ENCODE measurements at regions not wholly inside any gene's neighbourhood (a gene's known extent, or its start where the extent isn't known, plus 50 kb on each side); places are given as distances from the start of the nearest gene placed in this dataset.

- 79 to 84% (median 81%) methylated on average over 11 of the region's 11 CpGs for WGBS, 4 donors
- Histone ChIP-seq H3K9me3 (replicated peaks in 1 of 3) (no peaks in the 10 kb centered on the region), H3K4me3 (no peak overlapping the region), H3K27ac (no peak overlapping the region), H3K36me3 (replicated peaks in 1 of 2) (no peaks in the 10 kb centered on the region), H3K4me1 (replicated peaks in 1 of 2) (no peaks in the 10 kb centered on the region), H3K27me3 (no peaks in the 10 kb centered on the region)
- intact Hi-C loops (cut with DNase I), result no loop called here
- DNase-seq, result no peak
- no peak for TF ChIP-seq CTCF (IDR thresholded peaks at IDR 0.05)
- TF ChIP-seq POLR2A (IDR thresholded peaks at IDR 0.05), result no peak
Measured at GRCh38 chr3:127472506-127472905, 118.0 kb downstream of the TPRA1 start.

- Histone ChIP-seq H3K4me1 (replicated peaks in 1 of 2) (no peaks in the 10 kb centered on the region), H3K4me3 (no peak overlapping the region), H3K9me3 (replicated peaks in 1 of 3) (no peaks in the 10 kb centered on the region), H3K36me3 (replicated peaks in 1 of 2) (no peaks in the 10 kb centered on the region), H3K27ac (no peak overlapping the region), H3K27me3 (no peaks in the 10 kb centered on the region)
- WGBS, 4 donors, result 71 to 77% (median 74%) methylated on average over 5 of the region's 5 CpGs
- no peak for DNase-seq
- intact Hi-C loops (cut with DNase I), result no loop called here
- TF ChIP-seq CTCF (IDR thresholded peaks at IDR 0.05) (no peak), POLR2A (IDR thresholded peaks at IDR 0.05) (no peak)
Measured at GRCh38 chr3:127471142-127471541, 119.4 kb downstream of the TPRA1 start.

- Histone ChIP-seq H3K27ac (no peak overlapping the region), H3K9me3 (replicated peaks in 1 of 3) (no peaks in the 10 kb centered on the region), H3K36me3 (replicated peaks in 1 of 2) (no peaks in the 10 kb centered on the region), H3K4me1 (replicated peaks in 1 of 2) (no peaks in the 10 kb centered on the region), H3K27me3 (no peaks in the 10 kb centered on the region), H3K4me3 (no peak overlapping the region)
- 74 to 100% (median 85%) methylated on average over 1 to 9 of the region's 9 CpGs for WGBS, 4 donors
- DNase-seq, result no peak
- TF ChIP-seq CTCF (IDR thresholded peaks at IDR 0.05) (no peak), POLR2A (IDR thresholded peaks at IDR 0.05) (no peak)
- intact Hi-C loops (cut with DNase I), result loop anchor here in 1 of 2 donors (10.0 kb wide), 1 partner anchor 945 kb away; the partner anchor contains the start of gene CHST13
Measured at GRCh38 chr3:127469760-127470159, 120.8 kb downstream of the TPRA1 start.

GRCh38 chr3:127467391-127467790, 123.1 kb downstream of the TPRA1 start:
- Histone ChIP-seq H3K27ac (no peak overlapping the region), H3K4me1 (replicated peaks in 1 of 2) (no peaks in the 10 kb centered on the region), H3K27me3 (no peaks in the 10 kb centered on the region), H3K36me3 (replicated peaks in 1 of 2) (no peaks in the 10 kb centered on the region), H3K9me3 (replicated peaks in 1 of 3) (no peaks in the 10 kb centered on the region), H3K4me3 (no peak overlapping the region)
- intact Hi-C loops (cut with DNase I), result loop anchor here in 1 of 2 donors (10.0 kb wide), 1 partner anchor 943 kb away; the partner anchor contains the start of gene CHST13
- TF ChIP-seq CTCF (IDR thresholded peaks at IDR 0.05) (no peak), POLR2A (IDR thresholded peaks at IDR 0.05) (no peak)
- 58 to 72% (median 64%) methylated on average over 8 to 12 of the region's 12 CpGs for WGBS, 4 donors
- no peak for DNase-seq
